Superior temporal gyrus (tissue), 1 donor: ENCODE measurements at regions not wholly inside any gene's neighbourhood (a gene's known extent, or its start where the extent isn't known, plus 50 kb on each side); places are given as distances from the start of the nearest gene placed in this dataset.

Experiments used
- DNase-seq: peaks from one replicate; pipeline ENCODE4 v3.0.0-alpha.2; 2016; ENCODE audit errors: extremely low spot score

- no peak for DNase-seq
These were observed 235.2 kb upstream of the IRF2BP2 start for GRCh38 chr1:234845097-234845660.

GRCh38 chr1:234844479-234845031 is 234.6 kb upstream of the IRF2BP2 start:
- no peak for DNase-seq

- no peak for DNase-seq
These were observed 234.0 kb upstream of the IRF2BP2 start for GRCh38 chr1:234843946-234844345.

GRCh38 chr1:234842726-234843641 is 233.0 kb upstream of the IRF2BP2 start:
- no peak for DNase-seq

- peak; percentile 42 for DNase-seq
These were observed 231.8 kb upstream of the IRF2BP2 start for GRCh38 chr1:234841710-234842231.

- DNase-seq: no peak
These were observed 231.3 kb upstream of the IRF2BP2 start for GRCh38 chr1:234841281-234841680.

GRCh38 chr1:234840843-234841242 is 230.9 kb upstream of the IRF2BP2 start:
- no peak for DNase-seq

GRCh38 chr1:234840253-234840652 is 230.3 kb upstream of the IRF2BP2 start:
- no peak for DNase-seq

GRCh38 chr1:234839663-234840062 is 229.7 kb upstream of the IRF2BP2 start:
- no peak for DNase-seq

- peak; percentile 47 for DNase-seq
These were observed 228.8 kb upstream of the IRF2BP2 start for GRCh38 chr1:234838820-234839219.

GRCh38 chr1:234838182-234838581 is 228.2 kb upstream of the IRF2BP2 start:
- no peak for DNase-seq

GRCh38 chr1:234837713-234838112 is 227.7 kb upstream of the IRF2BP2 start:
- no peak for DNase-seq

- no peak for DNase-seq
These were observed 226.9 kb upstream of the IRF2BP2 start for GRCh38 chr1:234836776-234837357.

- DNase-seq: peak; percentile 88
These were observed 226.2 kb upstream of the IRF2BP2 start for GRCh38 chr1:234836045-234836681.

- DNase-seq: no peak
These were observed 225.3 kb upstream of the IRF2BP2 start for GRCh38 chr1:234835239-234835638.

GRCh38 chr1:234833646-234834045 is 223.7 kb upstream of the IRF2BP2 start:
- no peak for DNase-seq

- no peak for DNase-seq
These were observed 223.1 kb upstream of the IRF2BP2 start for GRCh38 chr1:234833118-234833517.

GRCh38 chr1:234827656-234828055 is 217.7 kb upstream of the IRF2BP2 start:
- DNase-seq: no peak

- no peak for DNase-seq
These were observed 217.2 kb upstream of the IRF2BP2 start for GRCh38 chr1:234827181-234827580.

- no peak for DNase-seq
These were observed 216.4 kb upstream of the IRF2BP2 start for GRCh38 chr1:234826352-234826751.

- no peak for DNase-seq
These were observed 215.7 kb upstream of the IRF2BP2 start for GRCh38 chr1:234825498-234826165.
